HG03442 (cell line): ENCODE measurements at regions not wholly inside any gene's neighbourhood (a gene's known extent, or its start where the extent isn't known, plus 50 kb on each side); places are given as distances from the start of the nearest gene placed in this dataset.
A peak's percentile ranks its signal among the peaks of the same experiment; 100 is the strongest.
"Not testable (repeated sequence)": the region's sequence is repeated elsewhere in the genome, so short reads cannot be mapped to it uniquely, and the experiment has no call there.

Source experiments
- ATAC-seq: cut with Tn5 transposase; IDR thresholded peaks from one replicate; pipeline ENCODE4 v1.9.1; 2021; ENCODE audit warnings: mild to moderate bottlenecking, moderate library complexity; ENCODE audit not compliant: unreplicated experiment

- no peak for ATAC-seq
Observed at GRCh38 chr10:28354511-28354910, 51.6 kb upstream of the MPP7 start.

- ATAC-seq: no peak
Observed at GRCh38 chr10:28355376-28355775, 52.5 kb upstream of the MPP7 start.

- ATAC-seq: no peak
Observed at GRCh38 chr10:28359334-28359733, 56.5 kb upstream of the MPP7 start.

- ATAC-seq: no peak
Observed at GRCh38 chr10:28360175-28360574, 57.3 kb upstream of the MPP7 start.

GRCh38 chr10:28363376-28363775, 60.5 kb upstream of the MPP7 start:
- ATAC-seq: no peak

GRCh38 chr10:28365840-28366239, 63.0 kb upstream of the MPP7 start:
- ATAC-seq: no peak

- no peak for ATAC-seq
Observed at GRCh38 chr10:28366994-28367393, 64.1 kb upstream of the MPP7 start.

GRCh38 chr10:28367413-28367812, 64.5 kb upstream of the MPP7 start:
- no peak for ATAC-seq

- peak; percentile 85 for ATAC-seq
Observed at GRCh38 chr10:28367929-28368484, 65.1 kb upstream of the MPP7 start.

GRCh38 chr10:28370107-28370835, 67.4 kb upstream of the MPP7 start:
- ATAC-seq: no peak

GRCh38 chr10:28371638-28372037, 68.8 kb upstream of the MPP7 start:
- ATAC-seq: not testable (repeated sequence)

GRCh38 chr10:28374036-28374435, 71.2 kb upstream of the MPP7 start:
- no peak for ATAC-seq

- ATAC-seq: no peak
Observed at GRCh38 chr10:28375399-28376354, 72.8 kb upstream of the MPP7 start.

GRCh38 chr10:28378986-28379585, 76.2 kb upstream of the MPP7 start:
- ATAC-seq: no peak

- ATAC-seq: no peak
Observed at GRCh38 chr10:28381466-28381865, 78.6 kb upstream of the MPP7 start.

GRCh38 chr10:28381903-28382347, 79.1 kb upstream of the MPP7 start:
- ATAC-seq: peak; percentile 93

- no peak for ATAC-seq
Observed at GRCh38 chr10:28382525-28383269, 79.8 kb upstream of the MPP7 start.

- ATAC-seq: no peak
Observed at GRCh38 chr10:28384557-28384956, 81.7 kb upstream of the MPP7 start.

- no peak for ATAC-seq
Observed at GRCh38 chr10:28385748-28386502, 83.1 kb upstream of the MPP7 start.

GRCh38 chr10:28386503-28386868, 83.6 kb upstream of the MPP7 start:
- ATAC-seq: no peak
